Keratinocyte (primary cell): ENCODE measurements at regions not wholly inside any gene's neighbourhood (a gene's known extent, or its start where the extent isn't known, plus 50 kb on each side); places are given as distances from the start of the nearest gene placed in this dataset.

Experiments
- DNase-seq: peaks from one replicate; pipeline ENCODE4 v3.0.0-alpha.2; 2011; ENCODE audit warnings: low read depth, missing footprints, low spot score
- FAIRE-seq: peaks from 2 replicates; lab custom pipeline; 2011; peaks lifted over from hg19 to GRCh38; lab: Jason Lieb, UNC
- H2AFZ ChIP-seq: 2 replicates; pipeline ENCODE4 v1.6.0; 2012; ENCODE audit warnings: low read length, control low read depth, inconsistent platforms; ENCODE audit not compliant: control insufficient read depth
- H3K27ac ChIP-seq: 2 replicates; pipeline ENCODE4 v1.5.1; 2011; ENCODE audit warnings: low read length; ENCODE audit not compliant: control insufficient read depth, insufficient read depth
- H3K27me3 ChIP-seq: 3 replicates; pipeline ENCODE4 v1.6.0; 2011; ENCODE audit warnings: low read length; ENCODE audit not compliant: control insufficient read depth, insufficient read depth; ENCODE audit errors: extremely low read depth
- H3K36me3 ChIP-seq, 2 experiments: 2 replicates in 1 of 2; 3 replicates in 1 of 2; pipeline ENCODE4 v1.5.1; 2011; ENCODE audit warnings: low read length in 2 of 2, mild to moderate bottlenecking in 1 of 2; ENCODE audit not compliant: control insufficient read depth in 2 of 2, insufficient read depth in 2 of 2; ENCODE audit errors: extremely low read depth in 1 of 2
- H3K4me1 ChIP-seq: 3 replicates; pipeline ENCODE4 v1.5.1; 2011; ENCODE audit warnings: low read length; ENCODE audit not compliant: control insufficient read depth, insufficient read depth; ENCODE audit errors: extremely low read depth
- H3K4me2 ChIP-seq: 3 replicates; pipeline ENCODE4 v1.6.0; 2011; ENCODE audit warnings: low read depth, low read length; ENCODE audit not compliant: control insufficient read depth, insufficient read depth; ENCODE audit errors: extremely low read depth
- H3K4me3 ChIP-seq, 3 experiments: fragments of 200-600 bp in 1 of 3; sonication (generic) in 1 of 3; 2 replicates in 2 of 3; 3 replicates in 1 of 3; pipeline ENCODE4 v1.5.1; 2011 to 2016; ENCODE audit warnings: low read length in 3 of 3, mild to moderate bottlenecking in 3 of 3, control low read depth in 2 of 3, inconsistent platforms in 1 of 3, low read depth in 1 of 3, mixed read lengths in 1 of 3, mixed run types in 1 of 3, moderate library complexity in 1 of 3; ENCODE audit not compliant: control insufficient read depth in 2 of 3, insufficient read depth in 2 of 3; ENCODE audit errors: extremely low read depth in 1 of 3
- H3K79me2 ChIP-seq: 2 replicates; pipeline ENCODE4 v1.6.0; 2012; ENCODE audit warnings: low read length; ENCODE audit not compliant: control insufficient read depth, insufficient read depth
- H3K9ac ChIP-seq: 3 replicates; pipeline ENCODE4 v1.6.0; 2011; ENCODE audit warnings: low read length; ENCODE audit not compliant: control insufficient read depth, insufficient read depth; ENCODE audit errors: extremely low read depth
- H3K9me1 ChIP-seq: 3 replicates; pipeline ENCODE4 v1.6.0; 2011; ENCODE audit warnings: low read length; ENCODE audit not compliant: control insufficient read depth, insufficient read depth; ENCODE audit errors: extremely low read depth
- H3K9me3 ChIP-seq: 2 replicates; pipeline ENCODE4 v1.5.1; 2012; ENCODE audit warnings: low read depth, low read length; ENCODE audit not compliant: control insufficient read depth
- H4K20me1 ChIP-seq: 3 replicates; pipeline ENCODE4 v1.6.0; 2011; ENCODE audit warnings: low read length; ENCODE audit not compliant: control insufficient read depth, insufficient read depth; ENCODE audit errors: extremely low read depth
- EZH2 ChIP-seq: IDR thresholded peaks from one replicate; pipeline ENCODE4 v1.6.1; 2012; ENCODE audit warnings: inconsistent platforms, mild to moderate bottlenecking, low read length, moderate library complexity
- dilution Hi-C: fragments of 300-500 bp; cut with MboI; formaldehyde crosslinking; loops from one replicate; pipeline ENCODE4 v1.7.0; 2020; ENCODE audit warnings: low sequenced_read_pairs; ENCODE audit not compliant: extremely low pct_ligation_motif_present
- TF ChIP-seq, protein P1 (sequence below), 3 experiments: IDR thresholded peaks in 1 of 3; conservative IDR thresholded peaks in 1 of 3; optimal IDR thresholded peaks in 1 of 3; 2 replicates in 2 of 3; 3 replicates in 1 of 3; pipeline versions ENCODE3 to v1.5.1; 2011; ENCODE audit warnings: low read length in 3 of 3, mild to moderate bottlenecking in 3 of 3, moderate library complexity in 2 of 3, control low read depth in 1 of 3, inconsistent platforms in 1 of 3; ENCODE audit not compliant: insufficient read depth in 2 of 3; ENCODE audit errors: extremely low read depth in 1 of 3

DNA sequence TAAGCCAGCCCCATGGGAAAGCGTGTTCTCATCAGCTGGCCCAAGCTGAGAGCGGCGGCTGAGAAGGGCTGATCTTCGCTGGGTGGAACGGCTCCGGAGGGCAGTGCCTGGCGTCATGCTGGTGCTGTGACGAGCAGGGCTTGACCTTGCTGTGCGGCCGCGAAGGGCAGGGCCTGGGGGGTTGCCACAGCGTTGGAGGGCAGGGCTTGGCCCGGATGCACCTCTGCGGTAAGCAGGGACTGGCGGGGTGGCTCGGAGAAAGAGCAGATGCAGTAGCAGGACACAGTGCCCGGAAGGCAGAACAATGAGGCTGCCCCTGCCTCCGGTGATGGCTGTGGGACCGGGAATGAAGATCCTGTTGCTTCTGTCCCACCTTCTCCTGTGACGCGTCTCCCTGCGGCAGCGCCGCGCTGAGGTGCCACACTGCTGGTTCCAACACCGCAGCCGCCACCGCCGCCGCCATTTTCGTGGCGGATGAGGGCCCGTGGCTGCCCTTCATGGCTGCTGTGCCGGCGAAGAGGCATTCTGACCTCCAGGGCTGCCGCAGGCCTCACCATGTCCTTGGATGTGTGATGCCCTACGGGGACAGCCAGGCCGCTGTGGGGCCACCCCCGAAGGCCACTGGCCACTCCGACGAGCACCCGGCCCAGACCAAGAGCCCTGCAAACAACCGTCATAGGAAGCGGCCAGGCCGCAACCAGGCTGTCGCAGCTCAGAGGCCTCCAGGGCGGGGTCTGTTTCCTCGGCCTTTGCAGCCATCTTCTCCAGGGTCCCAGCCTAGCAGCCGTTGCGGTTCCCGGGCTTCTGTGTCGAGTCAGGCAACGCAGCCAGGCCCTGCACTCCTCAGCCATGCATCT lies 890.5 kb upstream of the CTNND2 start:
- Histone ChIP-seq H3K79me2 (no peaks in the 10 kb centered on the region), H3K27me3 (no peaks in the 10 kb centered on the region), H3K9me1 (no peaks in the 10 kb centered on the region), H3K4me1 (no peaks in the 10 kb centered on the region), H2AFZ (no peak overlapping the region), H3K36me3 (no peaks in the 10 kb centered on the region), H3K27ac (no peak overlapping the region), H3K4me2 (no peak overlapping the region), H4K20me1 (no peaks in the 10 kb centered on the region), H3K4me3 (no peak overlapping the region), H3K9ac (no peak overlapping the region), H3K9me3 (no peaks in the 10 kb centered on the region)
- FAIRE-seq: no peak
- dilution Hi-C loops: no loop called here
- DNase-seq: no peak
- no peak for TF ChIP-seq EZH2
- TF ChIP-seq, protein P1, sequence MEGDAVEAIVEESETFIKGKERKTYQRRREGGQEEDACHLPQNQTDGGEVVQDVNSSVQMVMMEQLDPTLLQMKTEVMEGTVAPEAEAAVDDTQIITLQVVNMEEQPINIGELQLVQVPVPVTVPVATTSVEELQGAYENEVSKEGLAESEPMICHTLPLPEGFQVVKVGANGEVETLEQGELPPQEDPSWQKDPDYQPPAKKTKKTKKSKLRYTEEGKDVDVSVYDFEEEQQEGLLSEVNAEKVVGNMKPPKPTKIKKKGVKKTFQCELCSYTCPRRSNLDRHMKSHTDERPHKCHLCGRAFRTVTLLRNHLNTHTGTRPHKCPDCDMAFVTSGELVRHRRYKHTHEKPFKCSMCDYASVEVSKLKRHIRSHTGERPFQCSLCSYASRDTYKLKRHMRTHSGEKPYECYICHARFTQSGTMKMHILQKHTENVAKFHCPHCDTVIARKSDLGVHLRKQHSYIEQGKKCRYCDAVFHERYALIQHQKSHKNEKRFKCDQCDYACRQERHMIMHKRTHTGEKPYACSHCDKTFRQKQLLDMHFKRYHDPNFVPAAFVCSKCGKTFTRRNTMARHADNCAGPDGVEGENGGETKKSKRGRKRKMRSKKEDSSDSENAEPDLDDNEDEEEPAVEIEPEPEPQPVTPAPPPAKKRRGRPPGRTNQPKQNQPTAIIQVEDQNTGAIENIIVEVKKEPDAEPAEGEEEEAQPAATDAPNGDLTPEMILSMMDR (optimal IDR thresholded peaks at IDR 0.05 in 1 of 3, IDR thresholded peaks at IDR 0.05 in 1 of 3, conservative IDR thresholded peaks at IDR 0.05 in 1 of 3; ENCODE audit: extremely low read depth in 1 of 3, insufficient read depth in 2 of 3, low read length in 3 of 3): no peak

DNA sequence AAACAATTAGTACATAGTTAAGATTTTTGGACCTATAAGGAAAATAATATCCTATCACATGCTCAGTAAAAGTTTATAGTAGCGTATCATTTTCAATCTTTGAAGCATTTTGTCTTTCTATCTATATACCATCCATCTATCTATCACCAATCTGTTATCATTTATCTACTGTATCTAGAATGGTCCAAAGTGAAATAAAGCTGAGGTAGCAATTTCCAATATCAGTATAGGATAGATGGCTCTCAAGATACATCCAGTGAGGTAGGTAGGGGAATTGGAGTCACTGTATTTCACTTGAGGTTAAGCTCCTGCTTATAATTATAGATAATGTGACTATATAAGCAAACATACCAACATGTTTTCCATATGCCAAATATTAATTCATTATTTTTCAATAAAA lies 889.1 kb upstream of the CTNND2 start:
- Histone ChIP-seq H3K4me2 (no peak overlapping the region), H3K79me2 (no peaks in the 10 kb centered on the region), H4K20me1 (no peaks in the 10 kb centered on the region), H3K36me3 (no peaks in the 10 kb centered on the region), H3K27me3 (no peaks in the 10 kb centered on the region), H3K4me3 (no peak overlapping the region), H3K9me1 (no peaks in the 10 kb centered on the region), H3K4me1 (no peaks in the 10 kb centered on the region), H3K9ac (no peak overlapping the region), H3K9me3 (no peaks in the 10 kb centered on the region), H2AFZ (no peak overlapping the region), H3K27ac (no peak overlapping the region)
- no peak for FAIRE-seq
- no peak for DNase-seq
- dilution Hi-C loops: no loop called here
- TF ChIP-seq EZH2: no peak
- TF ChIP-seq, protein P1 (optimal IDR thresholded peaks at IDR 0.05 in 1 of 3, IDR thresholded peaks at IDR 0.05 in 1 of 3, conservative IDR thresholded peaks at IDR 0.05 in 1 of 3; ENCODE audit: extremely low read depth in 1 of 3, insufficient read depth in 2 of 3, low read length in 3 of 3): no peak
